Fibroblast of lung (primary cell): ENCODE measurements at regions not wholly inside any gene's neighbourhood (a gene's known extent, or its start where the extent isn't known, plus 50 kb on each side); places are given as distances from the start of the nearest gene placed in this dataset.

Experiments
- CTCF ChIP-seq, 2 donors: IDR thresholded peaks in 1 of 2; conservative IDR thresholded peaks in 1 of 2; 1 replicate in 1 of 2; 2 replicates in 1 of 2; pipeline ENCODE4 v1.5.1; 2011 to 2012; ENCODE audit warnings: low read length in 2 of 2, control low read depth in 1 of 2, inconsistent platforms in 1 of 2, low read depth in 1 of 2, mild to moderate bottlenecking in 1 of 2
- EZH2 ChIP-seq: IDR thresholded peaks from 2 replicates; pipeline ENCODE4 v1.5.1; 2012; ENCODE audit warnings: low read length, control low read depth, mild to moderate bottlenecking; ENCODE audit errors: missing control alignments

DNA sequence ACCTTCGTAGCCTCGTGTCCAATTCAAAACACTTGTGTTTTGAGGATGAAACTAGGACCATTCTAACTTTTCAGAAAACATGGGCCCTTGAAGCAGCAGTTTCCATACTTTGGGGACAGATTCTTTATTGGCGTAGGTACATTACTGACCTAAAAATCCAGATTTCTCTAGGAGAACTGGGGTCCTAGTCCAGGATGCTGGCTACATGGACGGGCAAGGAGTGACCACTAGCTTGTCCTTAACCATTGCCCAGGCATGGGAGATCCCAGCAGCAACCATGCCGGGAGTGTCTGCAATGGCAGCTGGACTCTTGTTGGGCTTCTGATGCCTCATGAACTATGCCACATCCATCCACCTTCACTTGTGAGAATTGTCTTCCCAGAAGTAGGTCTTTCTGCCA is 62.2 kb upstream of the WDR1 start:
- TF ChIP-seq CTCF (conservative IDR thresholded peaks at IDR 0.05 in 1 of 2, IDR thresholded peaks at IDR 0.05 in 1 of 2; ENCODE audit: low read depth in 1 of 2, low read length in 2 of 2): no peak
- no peak for TF ChIP-seq EZH2
